Kidney epithelial cell (primary cell): ENCODE measurements at regions not wholly inside any gene's neighbourhood (a gene's known extent, or its start where the extent isn't known, plus 50 kb on each side); places are given as distances from the start of the nearest gene placed in this dataset.

ENCODE experiments used
- DNase-seq: peaks from one replicate; pipeline ENCODE4 v3.0.0-alpha.2; 2010; ENCODE audit warnings: low read depth
- H3K27me3 ChIP-seq: 2 replicates; pipeline ENCODE4 v1.6.0; 2011; ENCODE audit warnings: low read length; ENCODE audit not compliant: control insufficient read depth, insufficient read depth
- H3K36me3 ChIP-seq: 2 replicates; pipeline ENCODE4 v1.5.1; 2011; ENCODE audit warnings: low read length; ENCODE audit not compliant: control insufficient read depth, insufficient read depth
- H3K4me3 ChIP-seq: 2 replicates; pipeline ENCODE4 v1.5.1; 2011; ENCODE audit warnings: low read depth, mild to moderate bottlenecking, control low read depth, low read length
- CTCF ChIP-seq: IDR thresholded peaks from 2 replicates; pipeline ENCODE4 v1.5.1; 2011; ENCODE audit warnings: mild to moderate bottlenecking, moderate library complexity, low read length, control low read depth, inconsistent platforms; ENCODE audit not compliant: insufficient read depth, poor library complexity, severe bottlenecking

- H3K27me3 ChIP-seq: no peaks in the 10 kb centered on the region
- TF ChIP-seq CTCF: no peak
- H3K36me3 ChIP-seq: no peaks in the 10 kb centered on the region
- DNase-seq: no peak
- H3K4me3 ChIP-seq: no peak overlapping the region
Observed at GRCh38 chr14:98503086-98503815, 768.7 kb downstream of the BCL11B start.

- Histone ChIP-seq H3K27me3 (no peaks in the 10 kb centered on the region), H3K36me3 (no peaks in the 10 kb centered on the region), H3K4me3 (no peak overlapping the region)
- no peak for DNase-seq
- TF ChIP-seq CTCF: no peak
Observed at GRCh38 chr14:98507264-98507663, 764.7 kb downstream of the BCL11B start.

- no peak for DNase-seq
- no peak for TF ChIP-seq CTCF
- no peak overlapping the region for H3K4me3 ChIP-seq
Observed at GRCh38 chr14:98510392-98510791, 761.6 kb downstream of the BCL11B start.

DNA sequence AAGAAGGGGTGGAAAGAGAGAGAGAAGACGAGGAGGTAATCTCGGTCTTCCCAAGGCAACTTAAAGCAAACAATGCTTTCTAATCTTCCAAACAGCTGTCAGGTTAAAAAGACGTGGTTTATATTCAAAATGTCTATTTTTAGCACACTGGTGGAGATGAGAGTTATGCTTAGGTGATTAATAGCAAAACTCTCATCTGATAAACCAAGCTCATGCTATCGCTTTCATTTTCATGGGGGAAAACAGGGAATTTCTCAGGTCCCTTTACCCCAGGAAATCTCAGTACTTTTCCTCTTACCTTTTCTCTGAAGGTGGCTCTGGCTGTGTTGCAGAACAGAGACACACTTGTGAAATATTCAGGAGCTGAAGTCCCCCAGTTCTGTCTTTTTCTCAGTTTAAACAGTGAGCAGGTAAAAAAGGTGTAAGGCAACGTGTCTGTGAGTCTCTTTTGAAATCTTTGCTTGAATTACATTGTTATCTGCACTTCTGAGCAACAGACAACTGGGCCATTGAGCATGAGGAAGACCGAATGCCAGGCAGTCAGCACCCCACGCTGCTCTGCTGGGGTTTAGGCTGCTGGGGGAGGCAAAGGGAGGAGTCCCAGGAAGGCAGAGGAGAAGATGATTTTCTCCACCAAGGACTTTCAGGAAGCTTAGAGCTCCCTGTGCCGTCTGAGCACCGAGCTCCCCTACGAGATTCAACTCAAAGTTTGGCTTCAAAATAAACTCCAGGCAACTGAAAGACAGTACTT is 759.3 kb downstream of the BCL11B start:
- TF ChIP-seq CTCF: no peak
- Histone ChIP-seq H3K36me3 (no peaks in the 10 kb centered on the region), H3K27me3 (no peaks in the 10 kb centered on the region), H3K4me3 (no peak overlapping the region)
- DNase-seq: no peak

More at GRCh38 chr14:98510392-98510791, 761.6 kb downstream of the BCL11B start:
- no peaks in the 10 kb centered on the region for H3K36me3 ChIP-seq
- no peaks in the 10 kb centered on the region for H3K27me3 ChIP-seq

- no peak overlapping the region for H3K4me3 ChIP-seq
- TF ChIP-seq CTCF: no peak
- H3K36me3 ChIP-seq: no peaks in the 10 kb centered on the region
- no peak for DNase-seq
- H3K27me3 ChIP-seq: no peaks in the 10 kb centered on the region
Observed at GRCh38 chr14:98513558-98513957, 758.4 kb downstream of the BCL11B start.
